Panc1 (cell line): ENCODE measurements at regions not wholly inside any gene's neighbourhood (a gene's known extent, or its start where the extent isn't known, plus 50 kb on each side); places are given as distances from the start of the nearest gene placed in this dataset.

ENCODE experiments used
- ATAC-seq: fragments of 200-7000 bp; cut with Tn5 transposase; 2 replicates; pipeline ENCODE4 v1.9.1; 2020; ENCODE audit warnings: mild to moderate bottlenecking, moderate library complexity
- BruUV-seq: library from RNA; stranded (reverse); fragments of 400-500 nt; replicated peaks from 2 replicates; lab custom pipeline; 2021; lab: Mats Ljungman, UMichigan
- CTCF ChIA-PET: fragments of 300-600 bp; sonication (Branson Sonifier 250); formaldehyde crosslinking; loops from one replicate; lab custom pipeline; 2022; ENCODE audit warnings: antibody characterized with exemption; lab: Charles Lee
- POLR2A ChIA-PET: fragments of 300-600 bp; sonication (Branson Sonifier 250); formaldehyde crosslinking; loops from one replicate; lab custom pipeline; 2022; ENCODE audit warnings: antibody characterized with exemption; lab: Charles Lee
- DNase-seq: peaks from one replicate; pipeline ENCODE4 v3.0.0-alpha.2; 2010; ENCODE audit warnings: low read depth, low spot score
- H3K27ac ChIP-seq: 2 replicates; pipeline ENCODE4 v1.5.1; 2011; ENCODE audit warnings: mild to moderate bottlenecking, low read length, inconsistent platforms
- H3K27me3 ChIP-seq: fragments of 200-500 bp; sonication (Bioruptor generic); 2 replicates; pipeline ENCODE4 v1.6.0; 2014; ENCODE audit warnings: low read length, inconsistent platforms; ENCODE audit not compliant: control insufficient read depth, insufficient read depth
- H3K36me3 ChIP-seq: fragments of 200-500 bp; sonication (Bioruptor generic); 2 replicates; pipeline ENCODE4 v1.5.1; 2014; ENCODE audit warnings: inconsistent platforms, mild to moderate bottlenecking, low read length, moderate library complexity; ENCODE audit not compliant: control insufficient read depth, insufficient read depth
- H3K4me1 ChIP-seq: 2 replicates; pipeline ENCODE4 v1.5.1; 2011; ENCODE audit warnings: inconsistent platforms, mild to moderate bottlenecking, low read length, moderate library complexity; ENCODE audit not compliant: control insufficient read depth, insufficient read depth
- H3K4me3 ChIP-seq, 2 experiments: 2 replicates each; pipeline ENCODE4 v1.5.1; 2011 to 2012; ENCODE audit warnings: low read depth in 2 of 2, low read length in 2 of 2, mild to moderate bottlenecking in 2 of 2, inconsistent platforms in 1 of 2, moderate library complexity in 1 of 2
- H3K9me3 ChIP-seq: fragments of 200-500 bp; sonication (Bioruptor generic); 2 replicates; pipeline ENCODE4 v1.5.1; 2014; ENCODE audit warnings: low read depth, mild to moderate bottlenecking, inconsistent platforms, low read length, moderate library complexity; ENCODE audit not compliant: control insufficient read depth, insufficient read depth
- POLR2AphosphoS5 ChIP-seq: IDR thresholded peaks from 2 replicates; pipeline ENCODE4 v1.6.1; 2012; ENCODE audit warnings: mild to moderate bottlenecking, low read depth, low read length, moderate library complexity
- SIN3A ChIP-seq: IDR thresholded peaks from 2 replicates; pipeline ENCODE4 v1.6.1; 2012; ENCODE audit warnings: low read depth, mild to moderate bottlenecking, low read length, moderate library complexity, borderline replicate concordance; ENCODE audit not compliant: insufficient read depth
- TCF7L2 ChIP-seq: IDR thresholded peaks from 2 replicates; pipeline ENCODE4 v1.6.1; 2011; ENCODE audit warnings: mild to moderate bottlenecking, low read depth, low read length, inconsistent platforms
- in situ Hi-C: cut with HindIII; loops from 2 replicates; pipeline ENCODE4 v1.10.0; 2016; ENCODE audit warnings: low sequenced_read_pairs, low pct_unique_long_range_greater_than_20kb
- intact Hi-C: fragments of 100-400 bp; cut with micrococcal nuclease; formaldehyde crosslinking; loops from one replicate; pipeline ENCODE4 v1.10.0; 2022; ENCODE audit not compliant: unreplicated experiment
- TF ChIP-seq, protein P1 (sequence below), 2 experiments: IDR thresholded peaks; 2 replicates each; pipeline ENCODE4 v1.6.1; 2011 to 2012; ENCODE audit warnings: low read depth in 2 of 2, control low read depth in 1 of 2, low read length in 1 of 2, mild to moderate bottlenecking in 1 of 2, moderate library complexity in 1 of 2; ENCODE audit not compliant: insufficient read depth in 1 of 2
- TF ChIP-seq, protein P2 (sequence below): fragments of 450-650 bp; IDR thresholded peaks from 2 replicates; pipeline ENCODE4 v1.5.1; 2017; ENCODE audit warnings: mild to moderate bottlenecking

DNA sequence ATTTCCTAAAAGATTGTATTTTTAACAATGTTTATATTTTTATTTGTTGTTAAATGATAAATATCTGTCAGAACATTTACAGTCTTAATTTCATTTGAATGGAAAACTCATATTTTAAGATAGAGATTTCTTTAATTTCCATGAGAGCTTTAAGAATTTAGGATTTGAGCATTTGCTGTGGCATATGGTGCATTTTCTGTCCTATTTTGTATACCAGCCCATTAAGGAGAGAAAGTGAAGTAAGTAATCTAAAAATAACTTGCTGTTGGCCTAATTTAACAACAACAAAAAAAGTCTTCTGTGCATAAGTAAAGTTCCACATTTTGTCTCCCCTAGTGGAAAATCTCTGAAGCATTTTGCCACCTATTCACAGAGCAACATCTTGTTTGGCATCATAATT, 190.9 kb upstream of the PPP1R3A start:
- Histone ChIP-seq H3K27me3 (no peaks in the 10 kb centered on the region), H3K36me3 (no peaks in the 10 kb centered on the region), H3K4me3 (no peak overlapping the region), H3K9me3 (no peaks in the 10 kb centered on the region), H3K4me1 (no peaks in the 10 kb centered on the region), H3K27ac (no peak overlapping the region)
- no peak for DNase-seq
- BruUV-seq, result no TSS peak
- in situ Hi-C loops (no loop called here), intact Hi-C loops (no loop called here)
- ChIA-PET POLR2A (no interaction called here), CTCF (no interaction called here)
- no peak for ATAC-seq
- TF ChIP-seq SIN3A, result no peak
- TF ChIP-seq, protein P1, sequence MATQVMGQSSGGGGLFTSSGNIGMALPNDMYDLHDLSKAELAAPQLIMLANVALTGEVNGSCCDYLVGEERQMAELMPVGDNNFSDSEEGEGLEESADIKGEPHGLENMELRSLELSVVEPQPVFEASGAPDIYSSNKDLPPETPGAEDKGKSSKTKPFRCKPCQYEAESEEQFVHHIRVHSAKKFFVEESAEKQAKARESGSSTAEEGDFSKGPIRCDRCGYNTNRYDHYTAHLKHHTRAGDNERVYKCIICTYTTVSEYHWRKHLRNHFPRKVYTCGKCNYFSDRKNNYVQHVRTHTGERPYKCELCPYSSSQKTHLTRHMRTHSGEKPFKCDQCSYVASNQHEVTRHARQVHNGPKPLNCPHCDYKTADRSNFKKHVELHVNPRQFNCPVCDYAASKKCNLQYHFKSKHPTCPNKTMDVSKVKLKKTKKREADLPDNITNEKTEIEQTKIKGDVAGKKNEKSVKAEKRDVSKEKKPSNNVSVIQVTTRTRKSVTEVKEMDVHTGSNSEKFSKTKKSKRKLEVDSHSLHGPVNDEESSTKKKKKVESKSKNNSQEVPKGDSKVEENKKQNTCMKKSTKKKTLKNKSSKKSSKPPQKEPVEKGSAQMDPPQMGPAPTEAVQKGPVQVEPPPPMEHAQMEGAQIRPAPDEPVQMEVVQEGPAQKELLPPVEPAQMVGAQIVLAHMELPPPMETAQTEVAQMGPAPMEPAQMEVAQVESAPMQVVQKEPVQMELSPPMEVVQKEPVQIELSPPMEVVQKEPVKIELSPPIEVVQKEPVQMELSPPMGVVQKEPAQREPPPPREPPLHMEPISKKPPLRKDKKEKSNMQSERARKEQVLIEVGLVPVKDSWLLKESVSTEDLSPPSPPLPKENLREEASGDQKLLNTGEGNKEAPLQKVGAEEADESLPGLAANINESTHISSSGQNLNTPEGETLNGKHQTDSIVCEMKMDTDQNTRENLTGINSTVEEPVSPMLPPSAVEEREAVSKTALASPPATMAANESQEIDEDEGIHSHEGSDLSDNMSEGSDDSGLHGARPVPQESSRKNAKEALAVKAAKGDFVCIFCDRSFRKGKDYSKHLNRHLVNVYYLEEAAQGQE (IDR thresholded peaks at IDR 0.05; ENCODE audit: insufficient read depth in 1 of 2, low read depth in 2 of 2, low read length in 1 of 2), result no peak
- TF ChIP-seq, protein P2, sequence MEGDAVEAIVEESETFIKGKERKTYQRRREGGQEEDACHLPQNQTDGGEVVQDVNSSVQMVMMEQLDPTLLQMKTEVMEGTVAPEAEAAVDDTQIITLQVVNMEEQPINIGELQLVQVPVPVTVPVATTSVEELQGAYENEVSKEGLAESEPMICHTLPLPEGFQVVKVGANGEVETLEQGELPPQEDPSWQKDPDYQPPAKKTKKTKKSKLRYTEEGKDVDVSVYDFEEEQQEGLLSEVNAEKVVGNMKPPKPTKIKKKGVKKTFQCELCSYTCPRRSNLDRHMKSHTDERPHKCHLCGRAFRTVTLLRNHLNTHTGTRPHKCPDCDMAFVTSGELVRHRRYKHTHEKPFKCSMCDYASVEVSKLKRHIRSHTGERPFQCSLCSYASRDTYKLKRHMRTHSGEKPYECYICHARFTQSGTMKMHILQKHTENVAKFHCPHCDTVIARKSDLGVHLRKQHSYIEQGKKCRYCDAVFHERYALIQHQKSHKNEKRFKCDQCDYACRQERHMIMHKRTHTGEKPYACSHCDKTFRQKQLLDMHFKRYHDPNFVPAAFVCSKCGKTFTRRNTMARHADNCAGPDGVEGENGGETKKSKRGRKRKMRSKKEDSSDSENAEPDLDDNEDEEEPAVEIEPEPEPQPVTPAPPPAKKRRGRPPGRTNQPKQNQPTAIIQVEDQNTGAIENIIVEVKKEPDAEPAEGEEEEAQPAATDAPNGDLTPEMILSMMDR, result no peak
- TF ChIP-seq POLR2AphosphoS5, result no peak

DNA sequence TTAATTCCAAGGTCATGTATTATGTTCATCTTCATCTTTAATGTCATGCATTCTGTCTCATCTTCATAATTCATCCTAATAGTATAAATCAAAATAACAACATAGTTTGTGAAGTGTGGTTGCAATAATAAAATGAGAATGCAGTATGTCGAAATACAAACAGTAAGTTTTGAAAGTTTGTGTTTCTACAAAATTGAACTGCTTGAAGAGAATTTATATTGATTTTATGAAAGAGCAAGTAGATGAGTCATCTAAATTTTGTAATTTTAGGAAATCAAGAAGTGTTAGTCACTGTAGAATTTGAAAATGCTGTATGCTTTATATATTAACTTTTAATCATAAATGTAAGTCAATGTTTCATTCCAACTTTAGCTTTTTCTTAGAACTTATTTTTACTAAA, 190.5 kb upstream of the PPP1R3A start:
- Histone ChIP-seq H3K4me3 (no peak overlapping the region), H3K27me3 (no peaks in the 10 kb centered on the region), H3K36me3 (no peaks in the 10 kb centered on the region), H3K9me3 (no peaks in the 10 kb centered on the region), H3K27ac (no peak overlapping the region), H3K4me1 (no peaks in the 10 kb centered on the region)
- ChIA-PET POLR2A (no interaction called here), CTCF (no interaction called here)
- in situ Hi-C loops (no loop called here), intact Hi-C loops (no loop called here)
- no TSS peak for BruUV-seq
- no peak for DNase-seq
- ATAC-seq, result no peak
- TF ChIP-seq SIN3A (no peak), POLR2AphosphoS5 (no peak), TCF7L2 (no peak)
- TF ChIP-seq, protein P1 (IDR thresholded peaks at IDR 0.05; ENCODE audit: insufficient read depth in 1 of 2, low read depth in 2 of 2, low read length in 1 of 2), result no peak
- TF ChIP-seq, protein P2, result no peak
